Activated CD8-positive, alpha-beta memory T cell treated with anti-CD3 and anti-CD28 coated beads, Interleukin-2, amount 10 ng/mL, durations not matched to agents 7 days and 5 days (primary cell): ENCODE measurements at regions not wholly inside any gene's neighbourhood (a gene's known extent, or its start where the extent isn't known, plus 50 kb on each side); places are given as distances from the start of the nearest gene placed in this dataset.

ENCODE experiments used
- ATAC-seq: fragments of 150-1000 bp; cut with Tn5 transposase; one replicate; pipeline ENCODE4 v1.10.0; 2021; ENCODE audit warnings: moderate library complexity
- CTCF ChIA-PET: fragments of 350-600 bp; sonication (Branson Sonifier 250); formaldehyde crosslinking; loops from one replicate; lab custom pipeline; 2021; ENCODE audit warnings: antibody characterized with exemption; lab: Charles Lee
- DNase-seq: peaks from one replicate; pipeline ENCODE4 v3.0.0-alpha.2; 2020
- H3K27ac Mint-ChIP-seq: one replicate; pipeline ENCODE4 v1.8.0; 2021; ENCODE audit warnings: mild to moderate bottlenecking, mixed read lengths
- H3K27me3 Mint-ChIP-seq: one replicate; pipeline ENCODE4 v1.8.0; 2021; ENCODE audit warnings: mixed read lengths
- H3K36me3 Mint-ChIP-seq: one replicate; pipeline ENCODE4 v1.8.0; 2021; ENCODE audit warnings: mild to moderate bottlenecking, mixed read lengths
- H3K4me1 Mint-ChIP-seq: one replicate; pipeline ENCODE4 v1.8.0; 2021; ENCODE audit warnings: mixed read lengths
- H3K4me3 Mint-ChIP-seq: one replicate; pipeline ENCODE4 v1.8.0; 2021; ENCODE audit warnings: mild to moderate bottlenecking, moderate library complexity, mixed read lengths
- H3K9me3 Mint-ChIP-seq: one replicate; pipeline ENCODE4 v1.8.0; 2022; ENCODE audit warnings: low read depth, mixed read lengths

DNA sequence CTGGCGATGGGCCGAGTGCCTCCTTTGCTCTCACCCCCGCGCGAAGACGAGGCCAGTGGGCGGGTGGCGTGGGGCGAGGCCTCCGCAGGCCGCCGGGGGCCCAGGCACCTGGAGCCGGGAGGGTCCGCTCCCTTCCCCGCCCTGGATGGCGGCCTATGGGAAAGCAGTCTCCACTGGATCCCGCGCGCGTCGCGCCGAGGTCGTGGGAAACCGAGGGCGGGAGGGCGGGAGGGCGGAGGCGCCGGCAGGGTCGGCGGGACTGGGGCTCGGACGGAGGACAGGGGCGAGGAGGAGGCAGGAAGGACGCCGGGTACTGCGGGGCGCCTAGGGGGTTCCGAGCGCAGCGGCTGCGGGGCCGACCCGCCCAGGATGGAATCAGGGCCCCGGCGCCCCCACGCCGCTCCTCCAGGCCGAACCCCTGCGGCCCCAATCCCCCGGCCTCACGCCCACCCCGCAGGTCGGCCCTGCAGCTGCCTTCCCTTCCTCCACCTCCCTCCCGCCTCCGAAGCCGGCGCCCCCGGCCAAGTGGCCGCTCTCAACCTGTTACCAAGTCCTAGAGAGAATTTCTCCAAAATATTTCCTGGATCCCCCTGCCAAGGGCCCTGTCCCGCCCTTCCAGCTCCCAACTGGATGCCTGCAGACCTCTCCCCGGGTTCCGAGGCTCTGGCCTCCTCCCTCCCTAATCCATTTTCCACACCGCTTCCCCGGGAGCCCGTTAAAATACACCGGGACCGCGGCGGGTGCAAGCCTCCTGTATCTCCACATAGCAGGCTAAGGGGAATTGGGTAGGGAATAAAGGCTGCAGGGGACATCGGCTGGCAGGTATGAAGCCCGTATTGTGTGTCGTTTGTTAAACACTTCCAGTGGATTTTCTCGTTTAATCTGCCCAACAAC lies 146.3 kb downstream of the ERCC6L2 start:
- CTCF ChIA-PET, result no interaction called here
- DNase-seq, result no peak
- H3K27me3 Mint-ChIP-seq, result peaks cover 11% of the 10 kb centered on the region
- H3K4me3 Mint-ChIP-seq, result peak overlapping the region; percentile 78
- peak overlapping the region; percentile 90 for H3K27ac Mint-ChIP-seq
- peaks cover 17% of the 10 kb centered on the region for H3K36me3 Mint-ChIP-seq
- peaks cover 66% of the 10 kb centered on the region for H3K4me1 Mint-ChIP-seq
- peak; percentile 40 for ATAC-seq
- peaks cover 3% of the 10 kb centered on the region for H3K9me3 Mint-ChIP-seq

GRCh38 chr9:96020792-96021550 lies 145.5 kb downstream of the ERCC6L2 start:
- CTCF ChIA-PET, result interaction anchor here (1.0 kb wide), 1 partner anchor 146 kb away, joined by 4 read pairs; the partner anchor contains the start of gene ERCC6L2
- ATAC-seq, result peak; percentile 31
- Mint-ChIP-seq H3K27me3 (peaks cover 7% of the 10 kb centered on the region), H3K4me3 (peak overlapping the region; percentile 78), H3K27ac (peak overlapping the region; percentile 90), H3K4me1 (peaks cover 70% of the 10 kb centered on the region), H3K9me3 (no peaks in the 10 kb centered on the region), H3K36me3 (peaks cover 14% of the 10 kb centered on the region)
- peak; percentile 71 for DNase-seq

GRCh38 chr9:96020300-96020791 lies 144.9 kb downstream of the ERCC6L2 start:
- Mint-ChIP-seq H3K4me1 (peaks cover 73% of the 10 kb centered on the region), H3K27me3 (peaks cover 7% of the 10 kb centered on the region), H3K27ac (peak overlapping the region; percentile 86), H3K36me3 (peaks cover 13% of the 10 kb centered on the region), H3K9me3 (no peaks in the 10 kb centered on the region), H3K4me3 (peak overlapping the region; percentile 78)
- no peak for DNase-seq
- no peak for ATAC-seq
- CTCF ChIA-PET, result interaction anchor here (1.0 kb wide), 1 partner anchor 145 kb away, joined by 4 read pairs; the partner anchor contains the start of gene ERCC6L2
